Stimulated activated CD4-positive, alpha-beta T cell treated with anti-CD3 and anti-CD28 coated beads, Interleukin-4, amount 100 ng/mL, for 4 hours (primary cell): ENCODE measurements at regions not wholly inside any gene's neighbourhood (a gene's known extent, or its start where the extent isn't known, plus 50 kb on each side); places are given as distances from the start of the nearest gene placed in this dataset.

Experiments
- DNase-seq, 2 experiments: peaks; one replicate each; pipeline ENCODE4 v3.0.0-alpha.2; 2020

- DNase-seq: no peak
Measured at GRCh38 chr6:167049275-167049674, 50.1 kb downstream of the CEP43 start.

GRCh38 chr6:167050903-167051302 lies 51.7 kb downstream of the CEP43 start:
- no peak for DNase-seq

GRCh38 chr6:167053895-167054530 lies 54.8 kb downstream of the CEP43 start:
- DNase-seq: no peak

- DNase-seq: no peak
Measured at GRCh38 chr6:167054987-167055386, 55.8 kb downstream of the CEP43 start.

GRCh38 chr6:167056370-167056769 lies 57.2 kb downstream of the CEP43 start:
- DNase-seq: peak in 1 of 2 experiments; percentile 28

GRCh38 chr6:167058261-167058660 lies 59.1 kb downstream of the CEP43 start:
- DNase-seq: no peak
